HG03060 (cell line): ENCODE measurements at regions not wholly inside any gene's neighbourhood (a gene's known extent, or its start where the extent isn't known, plus 50 kb on each side); places are given as distances from the start of the nearest gene placed in this dataset.
"Not testable (repeated sequence)": the region's sequence is repeated elsewhere in the genome, so short reads cannot be mapped to it uniquely, and the experiment has no call there.

ENCODE experiments used
- ATAC-seq: cut with Tn5 transposase; IDR thresholded peaks from one replicate; pipeline ENCODE4 v1.9.1; 2021; ENCODE audit warnings: low read depth, moderate number of reproducible peaks; ENCODE audit not compliant: unreplicated experiment

- ATAC-seq: no peak
These were observed 435.7 kb upstream of the ID2 start for GRCh38 chr2:8246137-8246536.

- ATAC-seq: no peak
These were observed 433.8 kb upstream of the ID2 start for GRCh38 chr2:8247905-8248622.

GRCh38 chr2:8248623-8248957 lies 433.3 kb upstream of the ID2 start:
- no peak for ATAC-seq

- no peak for ATAC-seq
These were observed 432.7 kb upstream of the ID2 start for GRCh38 chr2:8249141-8249540.

- ATAC-seq: no peak
These were observed 432.1 kb upstream of the ID2 start for GRCh38 chr2:8249769-8250168.

- ATAC-seq: not testable (repeated sequence)
These were observed 431.6 kb upstream of the ID2 start for GRCh38 chr2:8250290-8250689.

GRCh38 chr2:8251291-8251690 lies 430.6 kb upstream of the ID2 start:
- ATAC-seq: no peak

- no peak for ATAC-seq
These were observed 430.0 kb upstream of the ID2 start for GRCh38 chr2:8251856-8252255.

- ATAC-seq: peak; percentile 88
These were observed 428.7 kb upstream of the ID2 start for GRCh38 chr2:8252997-8253694.

- ATAC-seq: no peak
These were observed 428.1 kb upstream of the ID2 start for GRCh38 chr2:8253781-8254180.

GRCh38 chr2:8254214-8254613 lies 427.6 kb upstream of the ID2 start:
- not testable (repeated sequence) for ATAC-seq

- ATAC-seq: no peak
These were observed 426.9 kb upstream of the ID2 start for GRCh38 chr2:8254791-8255447.

GRCh38 chr2:8255448-8255800 lies 426.4 kb upstream of the ID2 start:
- ATAC-seq: no peak

GRCh38 chr2:8256905-8257304 lies 425.0 kb upstream of the ID2 start:
- no peak for ATAC-seq

- ATAC-seq: no peak
These were observed 424.4 kb upstream of the ID2 start for GRCh38 chr2:8257502-8257901.

- ATAC-seq: no peak
These were observed 423.4 kb upstream of the ID2 start for GRCh38 chr2:8258406-8258805.

- no peak for ATAC-seq
These were observed 422.6 kb upstream of the ID2 start for GRCh38 chr2:8259106-8259840.

GRCh38 chr2:8259841-8260178 lies 422.0 kb upstream of the ID2 start:
- no peak for ATAC-seq

- ATAC-seq: no peak
These were observed 421.6 kb upstream of the ID2 start for GRCh38 chr2:8260213-8260612.

- ATAC-seq: no peak
These were observed 418.0 kb upstream of the ID2 start for GRCh38 chr2:8263901-8264300.

GRCh38 chr2:8264981-8265380 lies 416.9 kb upstream of the ID2 start:
- ATAC-seq: no peak
